Midbrain (tissue), 1 donor: ENCODE measurements at regions not wholly inside any gene's neighbourhood (a gene's known extent, or its start where the extent isn't known, plus 50 kb on each side); places are given as distances from the start of the nearest gene placed in this dataset.
A peak's percentile ranks its signal among the peaks of the same experiment; 100 is the strongest.

Experiments
- DNase-seq: peaks from one replicate; lab custom pipeline; 2025; lab: John Stamatoyannopoulos, UW

DNA sequence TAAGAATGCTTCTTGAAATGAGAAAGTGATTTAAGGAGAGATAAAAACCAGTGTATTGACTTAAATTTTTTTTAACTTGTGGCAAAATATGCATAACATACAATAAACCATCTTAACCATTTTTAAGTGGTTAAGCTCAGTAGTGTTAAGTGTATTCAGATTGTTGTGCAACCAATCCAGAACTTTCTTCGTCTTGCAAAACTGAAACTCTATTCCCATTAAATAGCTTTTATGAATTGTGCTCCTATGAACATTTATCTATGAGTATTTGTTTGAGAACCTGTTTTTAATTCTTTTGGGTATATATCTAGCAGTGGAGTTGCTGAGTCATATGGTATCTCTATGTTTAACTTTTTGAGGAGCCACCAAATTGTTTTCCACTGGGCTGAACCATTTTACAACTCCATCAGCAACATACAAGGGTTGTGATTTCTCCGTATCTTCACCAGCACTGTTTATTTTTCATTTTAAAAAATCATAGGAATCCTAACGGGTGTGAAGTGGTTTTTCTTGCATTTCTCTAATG lies 76.6 kb upstream of the ACTBL2 start:
- no peak for DNase-seq

DNA sequence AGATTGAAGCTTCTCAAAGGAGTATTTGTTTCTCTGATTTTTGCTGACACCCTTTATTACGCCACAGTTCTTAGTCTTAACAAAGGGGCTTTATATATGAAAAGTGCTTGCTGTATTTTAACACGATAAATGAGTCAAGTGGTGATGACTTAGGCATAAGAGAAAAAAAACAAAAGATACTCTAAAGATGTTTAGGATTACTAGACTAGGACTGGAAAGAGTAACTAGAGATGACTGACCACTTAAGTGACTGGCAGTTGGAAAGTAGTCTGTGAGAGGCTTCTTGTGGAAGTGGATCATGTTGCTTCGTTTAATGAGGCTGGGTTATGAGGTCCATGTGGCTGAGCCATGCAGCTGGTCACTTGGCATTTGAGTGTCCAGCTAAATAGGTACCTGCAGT lies 69.4 kb upstream of the ACTBL2 start:
- peak; percentile 12 for DNase-seq

DNA sequence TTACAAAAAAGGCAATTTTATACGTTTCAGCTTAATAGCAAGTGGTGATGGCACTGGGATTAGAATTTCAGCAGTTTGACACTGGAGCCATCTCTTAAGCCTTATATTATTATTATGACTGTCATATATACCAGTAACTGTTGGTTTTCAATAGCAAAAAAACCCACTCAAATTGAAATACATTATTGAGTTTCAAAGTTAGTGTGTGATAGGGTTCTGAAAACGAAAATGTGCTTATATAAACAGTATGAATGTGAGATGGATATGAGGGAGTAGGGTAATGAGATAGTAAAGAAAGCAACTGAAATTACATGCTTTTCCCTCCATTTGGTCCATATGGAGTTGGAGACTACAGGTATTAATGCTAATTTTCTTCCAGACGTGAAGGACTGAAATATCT lies 68.6 kb upstream of the ACTBL2 start:
- no peak for DNase-seq

DNA sequence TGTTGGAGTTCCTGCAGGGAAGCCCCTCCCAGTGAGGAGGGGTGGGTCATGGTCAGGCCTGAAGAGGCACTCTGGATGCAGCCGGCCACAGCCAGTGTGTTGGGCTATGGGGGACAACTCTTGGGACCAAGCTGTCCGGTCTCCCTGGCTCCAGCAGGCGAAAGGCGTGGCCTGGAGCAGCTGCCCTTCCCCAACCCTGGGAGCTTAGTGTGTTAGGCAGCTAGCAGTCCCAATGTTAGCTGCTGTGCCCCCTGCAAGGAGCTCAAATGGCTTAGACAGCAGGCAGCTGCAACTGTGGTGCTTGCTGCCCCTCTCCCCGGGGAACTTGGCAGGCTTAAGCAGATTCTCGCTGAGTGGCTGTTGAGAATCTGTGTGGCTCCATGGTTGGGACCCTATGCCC lies 67.5 kb upstream of the ACTBL2 start:
- no peak for DNase-seq

DNA sequence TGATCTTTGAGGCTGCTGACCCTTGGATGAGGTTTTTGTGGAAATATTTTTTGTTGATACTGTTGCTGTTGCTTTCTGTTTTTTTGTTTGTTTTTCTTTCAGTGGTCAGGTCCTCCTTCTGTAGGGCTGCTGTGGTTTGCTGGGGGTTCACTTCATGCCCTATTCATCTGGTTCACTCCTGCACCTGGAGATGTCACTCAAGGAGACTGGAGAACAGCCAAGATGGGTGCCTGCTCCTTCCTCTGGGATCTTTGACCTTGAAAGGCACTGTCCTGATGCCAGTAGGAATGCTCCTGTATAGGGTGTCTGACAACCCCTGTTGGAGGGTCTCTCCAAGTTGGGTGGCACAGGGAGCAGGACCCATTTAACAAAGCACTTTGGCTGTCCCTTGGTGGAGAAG lies 67.0 kb upstream of the ACTBL2 start:
- no peak for DNase-seq

DNA sequence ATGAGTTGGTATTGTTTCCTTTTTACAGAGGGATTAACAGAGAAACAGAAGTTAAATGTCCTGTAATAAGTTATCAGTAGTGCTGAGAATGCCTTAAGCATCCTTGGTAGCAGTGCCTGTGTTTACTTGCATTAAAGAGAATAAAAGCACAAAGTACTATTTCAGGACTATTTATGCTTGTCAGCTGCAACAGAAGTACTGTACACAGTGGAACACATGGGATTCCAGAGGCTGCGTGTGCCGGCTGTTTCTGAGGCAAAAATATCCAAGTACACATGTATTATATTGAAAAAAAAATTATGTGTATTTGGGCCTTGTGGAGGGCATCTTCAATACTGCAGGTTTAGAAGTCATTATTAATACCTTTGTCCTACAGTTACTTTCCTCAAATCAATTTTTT lies 58.2 kb upstream of the ACTBL2 start:
- DNase-seq, result no peak

DNA sequence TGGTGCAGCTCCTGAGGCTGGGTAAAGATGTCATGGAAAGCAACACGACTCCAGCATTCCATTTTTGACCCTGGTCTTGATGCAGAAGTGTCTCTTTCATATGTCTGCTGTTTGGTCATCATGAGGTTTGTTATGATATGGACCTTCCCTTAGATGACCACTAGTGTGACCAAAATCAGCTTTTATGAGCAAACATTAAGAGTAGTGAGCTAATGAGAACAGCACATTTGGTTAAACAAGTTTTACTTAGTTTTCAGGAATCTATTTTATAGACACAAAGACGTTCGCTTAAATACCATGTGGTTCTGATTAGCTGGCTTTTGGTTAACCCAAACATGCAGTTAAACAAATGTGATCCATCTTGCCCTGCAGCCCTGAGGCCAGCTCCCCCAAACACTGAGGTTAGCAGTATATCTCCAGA lies 56.7 kb upstream of the ACTBL2 start:
- DNase-seq, result no peak

DNA sequence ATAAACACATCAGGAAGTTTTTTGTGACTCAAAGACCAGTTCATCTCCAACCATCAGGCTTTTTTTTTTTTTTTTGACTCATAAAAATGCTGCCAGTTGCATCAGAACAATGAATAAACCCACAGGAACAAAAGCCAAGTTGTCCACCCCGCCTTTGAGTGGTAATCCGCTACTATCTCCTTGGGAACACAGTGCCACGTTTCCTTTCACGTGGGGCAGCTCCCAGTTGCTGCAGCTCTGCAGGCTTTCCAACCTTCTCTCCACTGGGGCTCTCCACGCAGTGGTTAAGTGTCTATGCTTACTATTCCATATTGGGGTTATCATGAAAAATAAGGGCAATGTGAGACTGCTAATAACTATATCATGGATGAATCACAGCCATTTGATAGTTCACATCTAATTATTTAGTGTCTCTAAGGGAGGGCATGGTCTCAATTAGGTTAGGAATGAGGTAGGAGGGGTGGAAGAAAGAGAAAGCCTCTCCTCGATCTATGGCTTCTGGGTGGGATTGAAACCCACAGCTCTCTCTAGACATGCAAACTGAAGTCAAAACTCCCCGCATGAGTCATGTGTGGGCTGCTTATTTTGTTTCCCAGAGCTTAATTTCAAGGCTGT lies 55.8 kb upstream of the ACTBL2 start:
- peak; percentile 19 for DNase-seq

DNA sequence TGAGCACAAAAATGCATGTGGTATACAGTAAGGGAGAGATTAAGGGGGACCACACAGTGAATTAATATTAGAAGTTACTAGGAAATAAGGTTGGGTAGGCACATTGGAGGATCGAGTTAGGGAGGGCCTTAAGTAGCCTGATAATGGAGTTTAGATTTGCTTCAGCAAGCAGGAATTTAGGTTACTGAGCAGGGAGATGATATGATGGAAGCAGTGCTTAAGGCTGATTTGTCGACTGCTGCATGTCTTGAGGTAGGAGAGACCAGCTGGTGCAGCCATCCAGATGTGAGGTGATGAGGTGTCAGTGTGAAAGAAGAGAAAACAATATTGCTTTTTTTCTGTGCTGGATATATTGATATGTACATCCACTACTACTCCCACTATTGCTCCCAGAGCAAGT lies 55.2 kb upstream of the ACTBL2 start:
- no peak for DNase-seq

DNA sequence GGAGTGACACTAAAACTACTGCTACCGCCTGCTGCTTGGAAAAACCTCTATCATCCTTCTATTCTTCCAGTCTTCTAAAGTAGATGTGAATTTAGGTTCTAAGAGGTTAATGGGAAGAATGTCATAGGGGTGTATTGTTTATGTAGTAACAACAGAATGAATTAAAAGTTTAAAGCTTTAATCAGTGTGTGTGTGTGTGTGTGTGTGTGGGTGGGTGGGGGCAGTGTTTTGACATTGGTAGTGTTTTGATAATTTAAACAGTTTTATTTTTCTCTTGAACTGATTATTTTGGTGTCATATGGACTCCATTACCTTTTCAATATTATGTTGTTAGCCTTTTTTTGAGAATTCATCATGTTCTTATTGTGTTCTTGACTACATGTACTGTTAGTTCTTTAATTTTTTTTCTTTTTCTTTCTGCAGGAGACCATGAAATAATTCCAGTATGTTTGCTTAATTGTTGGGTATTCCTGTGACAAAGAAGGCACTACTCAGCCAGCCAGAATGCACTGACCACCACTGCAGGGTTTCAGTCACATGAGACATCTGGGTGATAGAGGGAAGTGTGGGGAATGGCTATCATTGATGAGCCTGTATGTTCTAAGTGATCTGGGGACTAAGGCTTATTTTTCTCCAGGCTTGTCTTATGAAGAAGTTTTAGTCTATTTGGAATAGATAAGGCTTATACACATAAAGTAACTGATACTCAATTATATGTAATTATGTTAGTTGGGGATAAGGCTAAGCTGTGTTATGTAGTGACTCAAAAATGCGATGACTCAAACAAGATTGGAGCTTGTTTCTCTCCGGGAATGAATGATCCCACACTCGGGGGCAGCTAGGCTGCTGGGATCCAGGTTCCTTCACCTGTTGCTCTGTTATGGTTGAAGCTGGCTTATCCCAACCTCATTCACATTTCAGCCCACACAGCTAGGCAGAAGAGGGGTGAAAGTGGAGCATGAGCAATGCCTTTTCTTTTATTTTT lies 50.2 kb upstream of the ACTBL2 start:
- DNase-seq, result no peak
